SK-N-DZ (cell line): ENCODE measurements at regions not wholly inside any gene's neighbourhood (a gene's known extent, or its start where the extent isn't known, plus 50 kb on each side); places are given as distances from the start of the nearest gene placed in this dataset.

Experiments used
- DNase-seq: peaks from one replicate; pipeline ENCODE4 v3.0.0-alpha.2; 2015; ENCODE audit warnings: low spot score

GRCh38 chr2:58919316-58919715, 678.2 kb upstream of the FANCL start:
- no peak for DNase-seq

GRCh38 chr2:58918141-58918540, 677.0 kb upstream of the FANCL start:
- DNase-seq, result no peak

GRCh38 chr2:58917596-58917995, 676.5 kb upstream of the FANCL start:
- no peak for DNase-seq

GRCh38 chr2:58916063-58916462, 674.9 kb upstream of the FANCL start:
- no peak for DNase-seq

- peak; percentile 67 for DNase-seq
These were observed 673.8 kb upstream of the FANCL start for GRCh38 chr2:58914733-58915505.

GRCh38 chr2:58913082-58913726, 672.1 kb upstream of the FANCL start:
- no peak for DNase-seq

GRCh38 chr2:58911877-58912276, 670.8 kb upstream of the FANCL start:
- DNase-seq, result no peak

- DNase-seq, result no peak
These were observed 667.5 kb upstream of the FANCL start for GRCh38 chr2:58908501-58909154.

- no peak for DNase-seq
These were observed 666.5 kb upstream of the FANCL start for GRCh38 chr2:58907644-58908043.

GRCh38 chr2:58906081-58906645, 665.0 kb upstream of the FANCL start:
- no peak for DNase-seq

- no peak for DNase-seq
These were observed 663.0 kb upstream of the FANCL start for GRCh38 chr2:58904095-58904494.

GRCh38 chr2:58903427-58903826, 662.3 kb upstream of the FANCL start:
- DNase-seq, result no peak

- no peak for DNase-seq
These were observed 659.3 kb upstream of the FANCL start for GRCh38 chr2:58900246-58901027.

- DNase-seq, result no peak
These were observed 658.6 kb upstream of the FANCL start for GRCh38 chr2:58899692-58900091.

GRCh38 chr2:58896638-58897037, 655.5 kb upstream of the FANCL start:
- DNase-seq, result no peak

GRCh38 chr2:58895857-58896256, 654.7 kb upstream of the FANCL start:
- DNase-seq, result no peak

- DNase-seq, result no peak
These were observed 652.7 kb upstream of the FANCL start for GRCh38 chr2:58893656-58894351.

GRCh38 chr2:58891828-58892377, 650.8 kb upstream of the FANCL start:
- no peak for DNase-seq

GRCh38 chr2:58890865-58891525, 649.9 kb upstream of the FANCL start:
- DNase-seq, result no peak

- DNase-seq, result peak; percentile 47
These were observed 644.9 kb upstream of the FANCL start for GRCh38 chr2:58886009-58886408.
